ENCODE measurements at regions not wholly inside any gene's neighbourhood (a gene's known extent, or its start where the extent isn't known, plus 50 kb on each side); places are given as distances from the start of the nearest gene placed in this dataset.

DNA sequence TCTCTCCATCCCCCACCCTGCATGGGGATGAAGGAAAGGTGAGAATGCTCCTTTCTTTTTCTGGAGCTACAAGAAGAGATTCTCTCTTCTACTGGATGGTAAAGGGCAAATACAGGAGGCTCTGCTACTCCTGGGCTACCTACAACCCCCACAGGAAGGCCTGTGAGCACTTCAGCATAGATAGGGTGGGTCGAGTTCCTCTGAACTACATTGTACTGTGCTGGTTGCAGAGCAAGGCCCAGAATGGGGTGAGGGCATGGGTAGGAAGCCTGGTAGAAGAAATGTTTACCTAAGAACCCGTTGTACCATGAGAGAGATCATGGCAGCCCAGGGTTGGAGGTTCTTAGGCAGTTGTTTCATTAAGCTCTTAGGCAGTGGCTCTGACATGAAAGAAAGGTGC, 510.4 kb downstream of the MID1IP1 start:
- no peak for DNase-seq
- Histone ChIP-seq H3K36me3 (no peaks in the 10 kb centered on the region), H3K9me3 (no peaks in the 10 kb centered on the region), H3K27me3 (no peaks in the 10 kb centered on the region), H3K4me3 (no peak overlapping the region)

DNA sequence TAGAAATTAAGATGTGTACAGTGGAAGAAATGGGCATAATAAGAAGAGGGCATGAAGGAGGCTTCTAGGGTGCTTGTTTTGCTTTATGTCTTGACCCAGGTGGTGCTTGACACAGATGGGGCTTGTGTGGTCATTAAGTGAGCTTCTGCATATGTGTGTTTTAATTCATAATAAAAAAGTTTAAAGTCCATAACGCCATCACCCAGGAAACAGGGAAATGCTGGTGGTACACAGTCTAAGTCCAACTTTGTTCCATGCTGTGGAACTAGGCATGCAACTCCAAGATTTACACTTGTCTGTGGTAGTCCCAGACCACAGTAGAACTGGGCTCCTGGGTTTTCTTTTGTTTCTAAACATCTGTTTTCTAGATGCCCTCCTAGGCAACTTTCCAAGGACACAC, 511.9 kb downstream of the MID1IP1 start:
- Histone ChIP-seq H3K36me3 (no peaks in the 10 kb centered on the region), H3K4me3 (no peak overlapping the region), H3K27me3 (no peaks in the 10 kb centered on the region), H3K9me3 (no peaks in the 10 kb centered on the region)
- no peak for DNase-seq

DNA sequence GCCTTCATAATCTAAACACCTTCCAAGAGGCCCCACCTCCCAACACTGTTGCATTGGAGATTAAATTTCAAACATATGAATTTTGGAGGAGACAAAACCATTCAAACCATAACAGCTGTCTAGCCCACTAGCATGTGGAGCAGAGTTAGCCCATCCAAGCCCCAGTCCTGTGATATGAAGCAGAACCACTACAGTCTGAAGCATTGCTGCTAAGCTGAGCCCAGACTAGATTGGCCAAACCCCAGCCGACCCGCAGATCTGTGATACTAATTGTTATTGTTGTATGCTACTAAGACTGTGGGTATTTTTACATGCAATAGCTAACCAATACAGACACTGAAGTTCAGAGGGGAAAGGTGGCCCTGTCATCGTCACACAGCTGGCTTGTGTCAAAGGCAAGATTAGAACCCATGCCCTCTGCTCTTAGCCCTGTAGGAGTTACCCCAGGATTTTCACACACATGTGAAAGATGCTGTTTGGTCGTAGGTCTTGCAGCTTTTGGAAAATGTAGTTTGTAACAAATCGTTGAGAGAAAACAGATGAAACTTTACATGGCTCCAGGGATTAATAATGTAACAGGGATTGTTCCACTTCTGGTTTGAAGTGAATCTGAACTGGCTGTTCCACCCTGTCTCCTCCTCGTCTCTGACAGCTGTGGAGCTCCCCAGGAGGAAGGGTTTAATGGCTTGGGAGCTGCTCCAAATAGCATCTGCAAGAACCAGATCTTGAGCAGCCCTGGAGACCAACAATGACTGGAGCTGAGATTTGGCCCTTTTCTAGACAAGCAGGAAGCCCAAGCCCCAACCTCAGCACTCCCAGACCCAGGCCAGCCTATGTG, 517.5 kb downstream of the MID1IP1 start:
- no peak for DNase-seq
- no peaks in the 10 kb centered on the region for H3K9me3 ChIP-seq
- H3K4me3 ChIP-seq = no peak overlapping the region
- no peaks in the 10 kb centered on the region for H3K36me3 ChIP-seq
- no peaks in the 10 kb centered on the region for H3K27me3 ChIP-seq

DNA sequence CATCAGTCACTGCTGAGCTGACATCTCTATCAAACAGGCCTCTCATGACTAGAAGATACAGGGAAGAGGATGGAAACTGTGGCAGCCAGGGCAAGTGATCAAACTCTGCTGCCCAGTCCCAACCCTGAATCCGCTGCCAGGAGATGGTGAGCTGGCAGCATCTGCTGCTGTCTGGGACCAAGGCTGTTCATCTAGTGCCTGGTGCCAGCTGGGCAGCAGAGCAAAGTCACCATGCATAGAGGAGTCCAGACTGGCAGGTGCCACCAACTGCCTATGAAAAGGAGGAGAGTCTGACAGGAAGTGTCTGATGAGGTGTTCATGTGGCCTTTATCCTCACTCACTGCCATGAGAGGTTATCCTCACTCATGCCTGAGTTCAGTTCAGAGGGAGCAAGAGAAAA, 518.9 kb downstream of the MID1IP1 start:
- DNase-seq = no peak
- Histone ChIP-seq H3K4me3 (no peak overlapping the region), H3K27me3 (no peaks in the 10 kb centered on the region), H3K36me3 (no peaks in the 10 kb centered on the region), H3K9me3 (no peaks in the 10 kb centered on the region)

DNA sequence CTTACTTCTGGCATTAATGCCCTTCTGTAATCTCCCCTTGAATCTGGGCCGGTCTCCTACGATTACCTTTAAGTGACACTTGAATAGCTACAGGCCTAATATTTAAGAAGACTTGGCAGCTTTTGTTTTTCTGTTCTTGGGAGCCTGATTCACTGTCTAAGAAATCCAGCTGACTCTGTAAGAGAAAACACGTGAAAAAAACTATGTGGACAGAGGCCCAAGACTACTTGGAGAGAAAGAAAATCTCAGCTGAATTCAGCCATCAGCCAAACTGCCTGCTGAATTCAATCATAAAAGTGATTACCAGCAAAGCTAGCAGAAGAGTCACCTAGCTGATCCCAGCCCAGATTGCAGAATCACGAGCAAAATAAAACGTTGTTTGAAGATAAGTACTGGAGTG, 521.2 kb downstream of the MID1IP1 start:
- H3K36me3 ChIP-seq = no peaks in the 10 kb centered on the region
- no peak for DNase-seq
- no peaks in the 10 kb centered on the region for H3K9me3 ChIP-seq
- H3K4me3 ChIP-seq = no peak overlapping the region
- no peaks in the 10 kb centered on the region for H3K27me3 ChIP-seq

DNA sequence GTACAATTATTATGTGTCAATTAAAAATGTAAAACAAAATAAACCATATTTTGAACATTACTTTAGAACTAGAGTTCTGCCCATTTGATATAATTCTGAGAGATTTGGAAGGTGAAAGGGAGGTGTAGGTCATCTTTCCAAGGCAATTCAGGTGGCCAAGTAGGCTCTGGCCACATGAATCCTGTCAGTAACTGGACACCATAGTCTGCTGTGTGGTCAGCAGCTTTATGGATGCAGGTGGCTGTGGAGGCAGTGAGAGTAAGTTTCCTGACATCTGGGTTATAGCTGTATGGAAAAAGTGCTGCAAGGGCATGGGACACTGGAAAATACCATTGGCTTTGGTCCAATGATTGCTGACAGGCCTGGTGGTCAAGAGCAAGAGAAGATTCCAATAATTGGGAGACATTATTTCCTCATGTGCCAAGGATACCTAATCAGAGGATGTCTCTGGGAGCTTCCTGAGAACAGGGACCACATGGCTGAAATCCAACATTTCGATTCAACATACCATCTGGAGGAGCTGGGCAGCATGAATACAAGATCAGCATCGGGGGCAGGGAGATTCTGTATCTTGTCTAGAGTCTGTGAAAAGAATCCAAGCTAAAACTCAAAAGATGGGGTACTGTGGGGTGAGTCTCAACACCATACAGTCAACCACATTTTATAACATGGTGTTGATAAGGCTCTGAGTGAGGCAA, 523.1 kb downstream of the MID1IP1 start:
- Histone ChIP-seq H3K4me3 (no peak overlapping the region), H3K9me3 (no peaks in the 10 kb centered on the region), H3K36me3 (no peaks in the 10 kb centered on the region), H3K27me3 (no peaks in the 10 kb centered on the region)
- DNase-seq = no peak

DNA sequence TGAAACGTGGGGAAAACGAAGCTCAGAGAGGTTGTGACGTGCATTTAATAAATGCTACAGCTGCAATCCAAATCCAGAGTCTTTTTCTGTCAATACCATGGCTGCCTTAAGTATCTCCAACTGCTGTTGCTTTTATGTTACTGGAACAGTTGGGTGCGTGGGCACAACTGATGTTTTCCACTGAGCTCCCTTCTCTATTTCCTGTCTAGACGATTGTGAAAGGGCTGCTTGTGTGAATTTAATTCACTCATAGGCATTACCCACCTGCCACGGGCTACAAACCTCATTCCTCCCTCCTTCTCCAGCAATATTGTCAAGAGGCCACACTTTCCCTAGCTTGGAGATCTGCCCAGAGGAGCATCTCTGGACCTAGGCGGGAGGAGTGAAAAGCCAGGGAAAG, 526.0 kb downstream of the MID1IP1 start:
- Histone ChIP-seq H3K4me3 (no peak overlapping the region), H3K27me3 (no peaks in the 10 kb centered on the region), H3K9me3 (no peaks in the 10 kb centered on the region), H3K36me3 (no peaks in the 10 kb centered on the region)
- no peak for DNase-seq

DNA sequence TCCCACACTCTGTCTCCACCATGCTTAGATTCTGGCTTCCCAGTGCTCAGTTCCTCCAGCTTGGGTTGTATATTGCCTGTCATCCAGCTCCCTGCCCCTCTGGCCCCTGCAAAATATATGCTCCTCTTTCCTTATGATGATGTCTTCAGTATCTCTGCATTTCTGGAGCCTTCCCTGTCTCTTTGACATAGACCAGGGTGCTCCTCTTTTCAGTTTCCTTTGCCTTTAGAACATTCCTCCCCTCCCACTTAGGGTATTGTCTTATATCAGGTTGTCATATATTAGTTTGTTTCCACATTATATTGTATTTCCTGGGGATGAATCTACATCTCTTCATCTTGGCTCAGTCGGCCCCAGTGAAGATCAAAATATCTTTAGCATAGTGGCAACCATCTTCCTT, 526.4 kb downstream of the MID1IP1 start:
- no peaks in the 10 kb centered on the region for H3K9me3 ChIP-seq
- DNase-seq = no peak
- no peaks in the 10 kb centered on the region for H3K36me3 ChIP-seq
- H3K4me3 ChIP-seq = no peak overlapping the region
- H3K27me3 ChIP-seq = no peaks in the 10 kb centered on the region

DNA sequence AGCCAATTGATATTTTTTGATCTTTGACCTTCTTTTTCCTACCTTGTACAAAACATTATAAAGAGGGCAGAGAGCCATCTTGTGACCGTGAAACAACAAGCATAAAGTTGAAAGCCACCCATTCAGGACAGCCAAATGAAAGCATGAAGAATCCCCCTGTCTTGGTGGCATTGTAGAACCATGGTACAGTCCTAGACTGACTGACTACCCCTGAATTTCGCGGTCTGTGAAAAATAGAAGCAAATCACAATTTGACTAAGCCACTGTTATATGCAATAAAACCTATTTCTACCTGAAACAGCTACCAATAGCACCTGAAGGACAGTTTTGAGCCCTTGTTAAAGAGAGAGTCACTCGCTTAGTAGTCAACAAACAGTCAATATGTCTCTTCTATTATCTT, 527.4 kb downstream of the MID1IP1 start:
- no peaks in the 10 kb centered on the region for H3K27me3 ChIP-seq
- H3K4me3 ChIP-seq = no peak overlapping the region
- H3K36me3 ChIP-seq = no peaks in the 10 kb centered on the region
- DNase-seq = no peak
- no peaks in the 10 kb centered on the region for H3K9me3 ChIP-seq

DNA sequence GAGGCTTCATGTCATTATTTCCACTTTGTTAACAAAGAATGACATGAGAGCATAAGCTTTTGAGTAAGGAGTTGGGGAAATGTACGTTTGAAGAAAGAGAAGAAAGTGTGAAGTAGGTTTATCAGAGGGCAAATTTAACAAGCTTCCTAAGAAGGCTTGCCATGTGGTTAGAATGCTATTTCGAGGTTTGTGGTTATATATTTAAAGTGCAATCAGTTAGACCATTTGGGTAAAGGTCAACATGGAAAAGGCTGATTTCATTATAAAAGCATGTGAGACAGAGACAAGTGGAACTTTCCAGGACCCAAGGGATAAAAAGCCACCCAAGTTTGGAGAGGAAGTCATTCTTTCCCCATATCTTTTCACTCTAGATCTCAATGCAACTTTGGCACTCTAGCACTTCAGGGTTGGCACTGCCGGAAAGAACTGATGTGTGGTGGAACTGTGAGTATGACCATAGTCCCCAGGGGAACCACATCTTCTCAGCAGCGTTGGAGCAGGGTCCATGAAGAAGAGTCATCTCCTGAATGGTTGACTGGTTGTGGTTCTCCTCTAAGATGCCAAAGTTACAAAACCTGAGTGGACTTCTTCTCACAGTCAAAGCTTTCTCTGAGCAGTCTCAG, 529.9 kb downstream of the MID1IP1 start:
- H3K36me3 ChIP-seq = no peaks in the 10 kb centered on the region
- DNase-seq = no peak

DNA sequence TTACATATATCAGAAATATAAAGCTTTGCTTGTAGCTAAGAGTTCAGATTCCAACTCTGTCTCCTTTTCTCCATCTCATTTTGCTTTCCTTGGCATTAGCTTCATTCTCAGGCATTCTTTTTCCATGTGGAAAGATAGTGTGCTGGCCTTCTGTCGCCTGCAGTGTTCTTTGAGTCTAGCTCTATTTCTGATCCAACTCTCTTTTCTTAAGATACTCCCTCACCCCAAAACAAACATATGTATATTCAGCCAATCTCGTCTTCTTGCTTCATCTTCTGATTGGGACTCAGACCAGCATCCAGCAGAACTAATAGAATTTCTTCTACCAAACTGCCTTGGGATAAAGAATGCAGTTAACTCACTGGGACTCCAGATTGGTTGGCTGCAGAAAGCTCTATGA, 532.2 kb downstream of the MID1IP1 start:
- Histone ChIP-seq H3K36me3 (no peaks in the 10 kb centered on the region), H3K4me3 (no peak overlapping the region), H3K9me3 (no peaks in the 10 kb centered on the region), H3K27me3 (no peaks in the 10 kb centered on the region)
- DNase-seq = no peak

More for the DNA sequence above, 529.9 kb downstream of the MID1IP1 start:
- Histone ChIP-seq H3K9me3 (no peaks in the 10 kb centered on the region), H3K4me3 (no peak overlapping the region), H3K27me3 (no peaks in the 10 kb centered on the region)

DNA sequence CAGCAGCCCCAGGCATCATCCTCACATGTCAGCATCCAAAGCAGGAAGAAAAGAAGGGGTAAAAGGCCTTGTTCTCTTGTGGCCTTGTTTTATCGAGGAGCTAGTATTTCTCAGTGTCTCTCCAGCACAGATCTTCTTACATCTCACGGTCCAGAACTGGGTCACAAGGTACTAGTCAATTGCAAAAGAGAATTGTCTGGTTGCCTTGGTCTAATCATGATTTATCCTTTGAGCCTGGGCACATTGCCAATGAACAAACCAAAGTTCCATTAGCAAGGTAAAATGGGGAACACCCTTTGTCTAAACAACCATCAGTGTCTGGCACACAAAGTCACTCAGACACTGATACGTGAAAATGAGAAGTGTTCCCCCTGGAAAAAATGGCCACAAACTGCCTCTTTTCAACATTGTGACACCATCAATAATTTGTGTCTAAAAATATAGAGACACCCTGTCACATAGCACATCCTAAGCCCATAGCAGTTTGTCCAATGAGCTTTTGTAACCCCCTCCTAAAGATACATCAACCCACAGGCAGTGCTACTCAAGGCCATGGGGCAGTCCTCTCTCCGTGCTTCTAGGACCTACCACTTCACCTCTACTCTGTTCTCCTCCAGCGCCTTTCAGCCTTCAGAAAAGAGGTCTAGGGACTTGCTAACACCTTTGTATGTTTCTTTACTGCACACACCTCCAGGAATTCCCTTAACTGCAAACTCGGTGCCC, 534.4 kb downstream of the MID1IP1 start:
- Histone ChIP-seq H3K36me3 (no peaks in the 10 kb centered on the region), H3K4me3 (no peak overlapping the region), H3K27me3 (no peaks in the 10 kb centered on the region), H3K9me3 (no peaks in the 10 kb centered on the region)
- DNase-seq = no peak

DNA sequence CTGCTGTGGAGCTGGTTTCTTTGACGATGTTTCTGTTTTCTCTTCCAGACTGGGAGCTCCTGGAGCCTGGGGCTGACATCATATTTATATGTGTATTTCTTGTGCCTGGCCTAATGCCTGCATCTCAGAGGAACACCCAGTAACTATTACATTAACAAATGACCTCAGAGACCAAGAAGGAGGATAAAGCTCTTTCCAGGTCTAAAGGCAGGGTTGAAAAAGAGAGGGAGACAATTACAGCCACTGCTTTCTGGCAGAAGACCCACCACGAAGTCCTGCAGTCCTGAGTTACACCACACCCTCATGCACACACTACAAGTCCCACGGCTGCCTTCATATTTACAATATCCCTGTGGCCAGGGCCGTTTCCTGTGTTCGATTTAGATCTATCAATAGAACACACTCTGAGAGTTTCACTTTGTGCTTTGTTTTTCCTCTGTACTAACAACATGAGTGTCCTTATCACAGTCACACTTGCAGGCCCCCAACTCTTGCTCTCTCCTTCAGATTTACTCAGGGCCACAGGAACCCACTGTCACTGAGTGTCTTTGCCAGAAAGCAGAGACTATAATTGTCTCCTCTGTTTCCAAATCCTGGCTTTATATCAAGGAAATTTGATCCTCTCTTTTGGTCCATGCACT, 535.5 kb downstream of the MID1IP1 start:
- Histone ChIP-seq H3K9me3 (no peaks in the 10 kb centered on the region), H3K4me3 (no peak overlapping the region), H3K27me3 (no peaks in the 10 kb centered on the region), H3K36me3 (no peaks in the 10 kb centered on the region)
- DNase-seq = peak; percentile 38

DNA sequence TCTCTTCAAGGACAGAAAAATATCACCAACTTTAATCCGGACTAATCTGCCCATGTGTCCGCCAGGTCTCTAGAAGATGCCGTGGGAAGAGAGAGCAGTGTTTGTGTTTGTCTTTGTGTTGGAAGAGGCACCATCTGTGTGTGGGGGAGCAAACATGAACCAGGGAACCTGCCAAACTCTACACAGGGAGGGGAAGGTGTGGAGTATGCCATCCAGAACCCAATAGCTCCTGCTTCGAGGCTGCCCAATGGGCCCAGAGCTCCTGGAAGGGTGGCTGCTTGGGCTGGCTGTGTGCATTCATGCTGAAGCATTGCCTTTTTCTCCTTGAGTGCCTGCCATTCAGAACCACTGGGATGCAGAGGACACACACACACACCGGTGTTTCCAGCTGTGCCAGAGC, 536.2 kb downstream of the MID1IP1 start:
- no peaks in the 10 kb centered on the region for H3K27me3 ChIP-seq

DNA sequence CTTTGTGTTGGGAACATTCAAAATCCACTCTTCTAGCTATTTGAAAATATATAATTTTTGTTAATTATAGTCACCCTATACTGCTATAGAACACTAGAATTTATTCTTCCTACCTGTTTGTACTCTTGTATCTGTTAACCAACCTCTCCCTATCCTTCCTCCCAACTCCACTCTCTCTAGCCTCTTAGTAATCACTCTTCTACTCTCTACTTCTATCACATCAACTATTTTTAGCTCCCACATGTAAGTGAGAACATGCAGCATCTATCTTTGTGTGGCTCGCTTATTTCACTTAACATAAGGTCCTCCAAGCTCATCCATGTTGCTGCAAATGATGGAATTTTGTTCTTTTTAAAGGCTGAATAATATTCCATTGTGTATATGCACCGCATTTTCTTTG, 537.3 kb downstream of the MID1IP1 start:
- no peaks in the 10 kb centered on the region for H3K9me3 ChIP-seq
- H3K36me3 ChIP-seq = no peaks in the 10 kb centered on the region
- DNase-seq = no peak
- no peak overlapping the region for H3K4me3 ChIP-seq
- H3K27me3 ChIP-seq = no peaks in the 10 kb centered on the region

More for the DNA sequence above, 536.2 kb downstream of the MID1IP1 start:
- no peak for DNase-seq
- Histone ChIP-seq H3K4me3 (no peak overlapping the region), H3K36me3 (no peaks in the 10 kb centered on the region), H3K9me3 (no peaks in the 10 kb centered on the region)

DNA sequence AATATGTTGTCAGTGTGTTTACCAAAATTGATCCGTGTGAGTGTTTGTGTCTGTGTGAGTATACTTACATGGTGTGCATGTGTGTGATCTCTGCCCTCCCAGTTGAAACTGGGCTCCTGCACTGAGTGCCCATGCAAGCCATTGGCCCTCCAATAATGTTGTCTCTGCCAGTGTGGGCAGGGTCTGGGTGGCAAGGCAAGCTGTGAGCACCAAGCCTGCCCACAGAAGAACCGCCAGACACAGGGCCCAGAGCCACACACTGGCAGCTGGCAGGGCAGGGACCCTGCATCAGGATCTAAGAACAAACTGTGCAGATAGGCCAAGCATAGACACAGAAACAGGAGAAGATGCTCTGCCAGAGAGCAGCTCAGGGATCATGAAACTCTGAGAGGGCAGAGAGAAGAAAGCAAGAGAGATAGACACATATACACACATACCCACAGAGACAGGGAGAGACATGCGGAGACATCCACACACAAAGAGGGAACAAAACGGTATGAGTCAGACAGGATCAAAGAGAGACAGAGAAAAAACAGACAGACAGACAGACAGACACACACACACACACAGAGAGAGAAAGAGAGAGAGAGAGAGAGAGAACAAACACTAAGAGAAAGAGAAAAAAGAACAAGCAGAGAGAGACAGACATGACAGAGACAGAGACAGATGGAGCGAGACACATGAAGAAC, 555.0 kb downstream of the MID1IP1 start:
- Histone ChIP-seq H3K27me3 (no peaks in the 10 kb centered on the region), H3K4me3 (no peak overlapping the region), H3K9me3 (no peaks in the 10 kb centered on the region), H3K36me3 (no peaks in the 10 kb centered on the region)
- no peak for DNase-seq
